HEK293 (cell line): ENCODE measurements at regions not wholly inside any gene's neighbourhood (a gene's known extent, or its start where the extent isn't known, plus 50 kb on each side); places are given as distances from the start of the nearest gene placed in this dataset.

Experiments
- CTCF ChIA-PET: fragments of 350-600 bp; formaldehyde crosslinking; extraction: SDS; loops from one replicate; lab custom pipeline; 2021; ENCODE audit warnings: antibody characterized with exemption; lab: Yijun Ruan, JAX
- POLR2A ChIA-PET: fragments of 300-600 bp; formaldehyde crosslinking; extraction: SDS; loops from one replicate; lab custom pipeline; 2020; ENCODE audit warnings: antibody characterized with exemption, inconsistent platforms; lab: Yijun Ruan, JAX
- H3K27ac ChIP-seq: fragments of 200-500 bp; sonication (Bioruptor generic); 2 replicates; pipeline ENCODE4 v1.5.1; 2014; ENCODE audit warnings: low read depth, low read length, control low read depth, inconsistent platforms; ENCODE audit errors: extremely low read depth
- H3K36me3 ChIP-seq, 2 experiments: fragments of 200-500 bp in 1 of 2; sonication (Bioruptor generic) in 1 of 2; 1 replicate in 1 of 2; 2 replicates in 1 of 2; pipeline ENCODE4 v1.5.1; 2014 to 2017; ENCODE audit warnings: inconsistent platforms in 2 of 2, low read length in 2 of 2; ENCODE audit not compliant: control insufficient read depth in 2 of 2, insufficient read depth in 1 of 2
- H3K4me1 ChIP-seq: fragments of 200-500 bp; sonication (Bioruptor generic); 2 replicates; pipeline ENCODE4 v1.5.1; 2014; ENCODE audit warnings: mild to moderate bottlenecking, low read length, inconsistent platforms; ENCODE audit not compliant: control insufficient read depth, insufficient read depth
- H3K4me3 ChIP-seq: 2 replicates; pipeline ENCODE4 v1.5.1; 2011; ENCODE audit warnings: low read depth, mild to moderate bottlenecking, control low read depth, low read length, moderate library complexity
- H3K9me3 ChIP-seq: fragments of 200-500 bp; sonication (Bioruptor generic); 2 replicates; pipeline ENCODE4 v1.5.1; 2014; ENCODE audit warnings: low read depth, low read length, inconsistent platforms; ENCODE audit not compliant: control insufficient read depth, insufficient read depth
- EGR2 ChIP-seq: fragments of 450-650 bp; formaldehyde crosslinking; IDR thresholded peaks from 2 replicates; pipeline ENCODE4 v1.5.1; 2016; ENCODE audit warnings: low read depth, missing biosample characterization, missing genetic modification characterization
- GLIS1 ChIP-seq: fragments of 450-650 bp; formaldehyde crosslinking; IDR thresholded peaks from 2 replicates; pipeline ENCODE4 v1.5.1; 2016; ENCODE audit warnings: missing biosample characterization, missing genetic modification characterization
- GLIS2 ChIP-seq: fragments of 450-650 bp; formaldehyde crosslinking; IDR thresholded peaks from 2 replicates; pipeline ENCODE4 v1.5.1; 2016; ENCODE audit warnings: missing biosample characterization, missing genetic modification characterization
- OSR2 ChIP-seq: fragments of 450-650 bp; formaldehyde crosslinking; IDR thresholded peaks from 2 replicates; pipeline ENCODE4 v1.5.1; 2016; ENCODE audit warnings: missing biosample characterization, missing genetic modification characterization
- TCF7L2 ChIP-seq: IDR thresholded peaks from 2 replicates; pipeline ENCODE4 v1.6.1; 2011; ENCODE audit warnings: low read depth, mild to moderate bottlenecking, inconsistent platforms, low read length, moderate library complexity, borderline replicate concordance
- ZBTB6 ChIP-seq: fragments of 450-650 bp; formaldehyde crosslinking; IDR thresholded peaks from 2 replicates; pipeline ENCODE4 v1.5.1; 2017; ENCODE audit warnings: missing biosample characterization, missing genetic modification characterization
- ZFHX2 ChIP-seq: fragments of 450-650 bp; formaldehyde crosslinking; conservative IDR thresholded peaks from 2 replicates; pipeline ENCODE4 v1.5.1; 2016; ENCODE audit warnings: missing biosample characterization, missing genetic modification characterization
- ZNF2 ChIP-seq: fragments of 450-650 bp; formaldehyde crosslinking; IDR thresholded peaks from 2 replicates; pipeline ENCODE4 v1.5.1; 2016; ENCODE audit warnings: missing biosample characterization, missing genetic modification characterization
- ZNF266 ChIP-seq: fragments of 450-650 bp; formaldehyde crosslinking; IDR thresholded peaks from 2 replicates; pipeline ENCODE4 v1.5.1; 2016; ENCODE audit warnings: missing biosample characterization, missing genetic modification characterization, low read depth
- ZNF341 ChIP-seq: fragments of 450-650 bp; formaldehyde crosslinking; IDR thresholded peaks from 2 replicates; pipeline ENCODE4; 2016; ENCODE audit warnings: low read depth, missing biosample characterization, missing genetic modification characterization
- ZNF354C ChIP-seq: fragments of 450-650 bp; formaldehyde crosslinking; IDR thresholded peaks from 2 replicates; pipeline ENCODE4 v1.5.1; 2016; ENCODE audit warnings: missing biosample characterization, missing genetic modification characterization, low read depth, borderline replicate concordance
- ZNF449 ChIP-seq: fragments of 450-650 bp; formaldehyde crosslinking; IDR thresholded peaks from 2 replicates; pipeline ENCODE4 v1.5.1; 2017; ENCODE audit warnings: missing biosample characterization, mild to moderate bottlenecking, missing genetic modification characterization, moderate library complexity
- ZNF529 ChIP-seq: fragments of 450-650 bp; formaldehyde crosslinking; IDR thresholded peaks from 2 replicates; pipeline ENCODE4 v1.5.1; 2017; ENCODE audit warnings: missing genetic modification characterization, missing biosample characterization; ENCODE audit not compliant: insufficient replicate concordance
- ZNF561 ChIP-seq: fragments of 450-650 bp; IDR thresholded peaks from 2 replicates; pipeline ENCODE4 v1.5.1; 2018; ENCODE audit warnings: missing biosample characterization, missing genetic modification characterization, borderline replicate concordance
- ZNF664 ChIP-seq: fragments of 450-650 bp; formaldehyde crosslinking; IDR thresholded peaks from 2 replicates; pipeline ENCODE4 v1.5.1; 2016; ENCODE audit warnings: missing biosample characterization, missing genetic modification characterization
- ZNF776 ChIP-seq: fragments of 450-650 bp; formaldehyde crosslinking; IDR thresholded peaks from 2 replicates; pipeline ENCODE4 v1.5.0; 2017; ENCODE audit warnings: missing biosample characterization, missing genetic modification characterization, borderline replicate concordance
- ZNF843 ChIP-seq: fragments of 450-650 bp; formaldehyde crosslinking; IDR thresholded peaks from 2 replicates; pipeline ENCODE4 v1.5.1; 2016; ENCODE audit warnings: missing biosample characterization, missing genetic modification characterization
- ZSCAN18 ChIP-seq: fragments of 450-650 bp; formaldehyde crosslinking; IDR thresholded peaks from 2 replicates; pipeline ENCODE4 v1.5.1; 2016; ENCODE audit warnings: missing biosample characterization, missing genetic modification characterization
- ZXDB ChIP-seq: fragments of 450-650 bp; formaldehyde crosslinking; IDR thresholded peaks from 2 replicates; pipeline ENCODE4 v1.5.1; 2016; ENCODE audit warnings: missing biosample characterization, missing genetic modification characterization

DNA sequence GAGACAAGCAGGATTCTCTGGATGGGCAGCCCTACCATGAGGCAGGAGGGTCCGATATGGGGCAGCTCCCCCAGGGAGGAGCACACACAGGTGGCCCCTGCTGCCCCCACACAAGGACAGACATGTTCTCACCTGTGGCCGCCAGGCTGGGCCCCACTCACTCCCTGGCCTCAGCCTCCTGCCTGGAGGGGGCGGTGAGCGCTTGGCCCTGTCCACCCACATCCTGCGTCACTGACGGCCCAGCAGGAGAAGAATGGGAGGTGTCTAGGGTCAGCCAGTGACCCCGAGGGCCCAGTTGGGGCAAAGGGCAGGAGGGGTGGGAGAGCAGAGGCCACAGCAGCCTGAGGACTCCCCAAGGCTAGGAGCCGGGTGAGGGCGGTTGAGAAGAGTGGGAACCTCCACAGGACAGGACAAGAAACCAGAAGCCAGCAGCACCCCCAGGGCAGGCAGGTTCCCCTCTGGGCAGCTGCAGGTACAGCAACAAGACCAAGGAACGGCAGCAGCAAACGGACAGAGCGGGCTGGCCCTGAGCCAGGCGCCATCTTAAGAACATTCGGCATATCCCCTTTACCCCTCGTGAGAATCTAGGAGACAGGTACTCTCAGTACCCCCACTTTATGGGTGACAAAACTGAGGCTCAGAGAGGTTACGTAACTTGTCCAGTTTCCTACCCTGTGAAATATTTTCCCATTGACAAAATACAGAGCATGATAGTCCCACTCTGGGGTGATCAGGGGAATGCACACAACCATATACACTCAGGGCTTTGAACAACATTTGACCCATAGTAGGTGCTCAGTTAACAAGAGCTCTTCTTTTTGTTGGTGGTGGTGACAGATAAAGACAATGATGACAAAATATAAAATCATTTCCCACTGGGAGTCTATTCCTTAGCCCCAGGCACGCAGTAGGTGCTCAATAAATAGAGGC is 74.3 kb downstream of the NCOR2 start:
- H3K36me3 ChIP-seq, result peaks cover 0 to 37% of the 10 kb centered on the region in 2 experiments; a peak in 1 of 3 replicates
- H3K4me1 ChIP-seq, result peaks cover 3% of the 10 kb centered on the region; the same call in 1 of the 2 replicates
- TF ChIP-seq ZNF341 (tag by site-specific recombination) (no peak), TCF7L2 (no peak), ZNF843 (tag by site-specific recombination) (no peak), ZFHX2 (tag by site-specific recombination) (peak; percentile 47), EGR2 (peak; percentile 54; the same call in 1 of the 2 replicates), ZBTB6 (no peak), GLIS1 (tag by site-specific recombination) (peak; percentile 58; the same call in 1 of the 2 replicates), ZNF449 (tag by site-specific recombination) (no peak), GLIS2 (tag by site-specific recombination) (peak; percentile 24; the same call in 1 of the 2 replicates), ZNF664 (tag by site-specific recombination) (peak; percentile 99)
- no peak overlapping the region for H3K27ac ChIP-seq
- no peaks in the 10 kb centered on the region for H3K9me3 ChIP-seq
- POLR2A ChIA-PET, result interaction anchor here (0.6 kb wide), 1 partner anchor 300 kb away, joined by 6 read pairs; no protein-coding TSS in a partner anchor
- CTCF ChIA-PET, result no interaction called here
- H3K4me3 ChIP-seq, result no peak overlapping the region

DNA sequence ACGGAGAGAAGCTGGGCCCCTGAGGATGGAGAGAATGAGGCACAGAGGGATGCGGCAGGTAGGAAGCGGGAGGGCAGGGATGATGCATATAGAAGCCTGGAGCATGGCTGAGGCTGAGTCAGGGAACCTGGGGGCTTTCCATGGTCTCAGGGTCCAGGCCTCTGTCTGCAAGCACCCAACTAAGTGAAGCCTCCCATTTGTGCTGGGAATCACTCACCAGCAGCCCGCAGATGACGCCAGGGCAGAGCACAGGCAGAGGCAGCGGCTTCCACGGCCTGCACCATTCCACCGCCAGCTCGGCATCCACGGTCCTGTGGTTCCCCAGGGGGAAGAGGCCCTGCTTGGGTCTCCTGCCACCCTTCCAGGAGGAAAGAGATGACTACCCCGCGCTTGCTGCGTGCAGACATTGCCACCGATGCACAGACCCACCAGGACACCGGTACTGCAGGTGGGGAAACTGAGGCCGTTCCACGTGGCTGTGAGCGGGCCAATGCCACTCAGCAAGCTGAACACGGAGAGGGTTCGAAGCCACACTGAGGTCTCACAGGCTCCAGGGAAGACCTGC is 75.5 kb downstream of the NCOR2 start:
- no peak overlapping the region for H3K4me3 ChIP-seq
- no peak overlapping the region for H3K27ac ChIP-seq
- H3K9me3 ChIP-seq, result no peaks in the 10 kb centered on the region
- TF ChIP-seq ZNF266 (tag by site-specific recombination) (no peak), ZNF354C (tag by site-specific recombination) (no peak), OSR2 (tag by site-specific recombination) (no peak), ZNF664 (tag by site-specific recombination) (no peak), ZNF449 (tag by site-specific recombination) (no peak), ZNF776 (tag by site-specific recombination) (no peak), ZNF529 (tag by site-specific recombination) (no peak), ZNF561 (tag by site-specific recombination) (no peak), ZNF2 (tag by site-specific recombination) (no peak), ZSCAN18 (tag by site-specific recombination) (no peak), ZXDB (no peak)
- H3K4me1 ChIP-seq, result peaks cover 6% of the 10 kb centered on the region; the same call in 1 of the 2 replicates
- ChIA-PET POLR2A (no interaction called here), CTCF (interaction anchor here (1.0 kb wide), 1 partner anchor 8 kb away, joined by 3 read pairs; no protein-coding TSS in a partner anchor)
- peaks cover 0 to 37% of the 10 kb centered on the region in 2 experiments; a peak in 1 of 3 replicates for H3K36me3 ChIP-seq
